GM18517 (cell line): ENCODE measurements at regions not wholly inside any gene's neighbourhood (a gene's known extent, or its start where the extent isn't known, plus 50 kb on each side); places are given as distances from the start of the nearest gene placed in this dataset.

Experiments used
- ATAC-seq: cut with Tn5 transposase; IDR thresholded peaks from one replicate; pipeline ENCODE4 v1.9.1; 2021; ENCODE audit warnings: mild to moderate bottlenecking, moderate library complexity; ENCODE audit not compliant: unreplicated experiment

GRCh38 chrX:57204306-57204705, 67.1 kb upstream of the SPIN2A start:
- no peak for ATAC-seq

DNA sequence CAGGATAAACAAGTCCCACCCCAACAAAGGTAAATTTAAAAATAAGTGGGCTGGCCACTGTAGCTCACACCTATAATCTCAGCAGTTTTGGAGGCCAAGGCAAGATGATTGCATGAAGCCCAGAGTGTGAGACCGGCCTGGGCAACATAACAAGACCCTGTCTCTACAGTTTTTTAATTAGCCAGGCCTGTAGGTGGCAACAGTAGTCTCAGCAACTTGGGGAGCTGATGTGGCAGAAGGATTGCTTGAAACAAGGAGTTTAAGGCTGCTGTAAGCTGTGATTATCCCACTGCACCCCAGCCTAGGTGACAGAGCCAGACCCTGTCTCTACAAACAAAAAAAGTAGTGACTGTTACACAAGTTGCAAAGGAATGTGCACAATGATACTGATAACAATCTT, 74.6 kb upstream of the FAAH2 start:
- ATAC-seq: no peak

- ATAC-seq: no peak
Measured at GRCh38 chrX:57227691-57228090, 58.8 kb upstream of the FAAH2 start.

GRCh38 chrX:57232658-57233360, 53.7 kb upstream of the FAAH2 start:
- peak; percentile 90 for ATAC-seq
